ES-I3 (cell line): ENCODE measurements at regions not wholly inside any gene's neighbourhood (a gene's known extent, or its start where the extent isn't known, plus 50 kb on each side); places are given as distances from the start of the nearest gene placed in this dataset.

Experiments
- H3K36me3 ChIP-seq: 2 replicates; pipeline ENCODE4 v1.6.1; 2013; ENCODE audit warnings: mild to moderate bottlenecking, low read length, control low read depth, moderate library complexity; ENCODE audit not compliant: insufficient read depth
- H3K4me1 ChIP-seq: 2 replicates; pipeline ENCODE4 v1.6.1; 2013; ENCODE audit warnings: mild to moderate bottlenecking, control low read depth, low read length; ENCODE audit not compliant: insufficient read depth
- H3K9ac ChIP-seq: 2 replicates; pipeline ENCODE4 v1.6.1; 2013; ENCODE audit warnings: low read depth, mild to moderate bottlenecking, low read length, moderate library complexity
- H3K9me3 ChIP-seq: 2 replicates; pipeline ENCODE4 v1.6.1; 2013; ENCODE audit warnings: mild to moderate bottlenecking, low read length, moderate library complexity; ENCODE audit not compliant: control insufficient read depth, insufficient read depth

- Histone ChIP-seq H3K4me1 (no peaks in the 10 kb centered on the region), H3K9me3 (peaks cover 2% of the 10 kb centered on the region; the same call in 1 of the 2 replicates), H3K36me3 (no peaks in the 10 kb centered on the region), H3K9ac (no peak overlapping the region)
Observed at GRCh38 chr4:61027939-61028338, 172.2 kb upstream of the ADGRL3 start.

GRCh38 chr4:61036071-61036684 lies 163.9 kb upstream of the ADGRL3 start:
- Histone ChIP-seq H3K4me1 (no peaks in the 10 kb centered on the region), H3K36me3 (no peaks in the 10 kb centered on the region), H3K9me3 (no peaks in the 10 kb centered on the region), H3K9ac (no peak overlapping the region)

GRCh38 chr4:61041527-61041926 lies 158.6 kb upstream of the ADGRL3 start:
- no peaks in the 10 kb centered on the region for H3K4me1 ChIP-seq
- H3K9me3 ChIP-seq, result no peaks in the 10 kb centered on the region
- no peaks in the 10 kb centered on the region for H3K36me3 ChIP-seq
- no peak overlapping the region for H3K9ac ChIP-seq

GRCh38 chr4:61044837-61045236 lies 155.3 kb upstream of the ADGRL3 start:
- Histone ChIP-seq H3K36me3 (no peaks in the 10 kb centered on the region), H3K9ac (no peak overlapping the region), H3K4me1 (no peaks in the 10 kb centered on the region), H3K9me3 (no peaks in the 10 kb centered on the region)

GRCh38 chr4:61049018-61049417 lies 151.1 kb upstream of the ADGRL3 start:
- no peaks in the 10 kb centered on the region for H3K36me3 ChIP-seq
- H3K9ac ChIP-seq, result no peak overlapping the region
- no peaks in the 10 kb centered on the region for H3K4me1 ChIP-seq
- H3K9me3 ChIP-seq, result no peaks in the 10 kb centered on the region

GRCh38 chr4:61067381-61067780 lies 132.7 kb upstream of the ADGRL3 start:
- Histone ChIP-seq H3K9ac (no peak overlapping the region), H3K9me3 (no peaks in the 10 kb centered on the region), H3K4me1 (no peaks in the 10 kb centered on the region), H3K36me3 (no peaks in the 10 kb centered on the region)

- Histone ChIP-seq H3K4me1 (no peaks in the 10 kb centered on the region), H3K36me3 (no peaks in the 10 kb centered on the region), H3K9ac (no peak overlapping the region), H3K9me3 (no peaks in the 10 kb centered on the region)
Observed at GRCh38 chr4:61068060-61068459, 132.1 kb upstream of the ADGRL3 start.

GRCh38 chr4:61068745-61069144 lies 131.4 kb upstream of the ADGRL3 start:
- no peaks in the 10 kb centered on the region for H3K9me3 ChIP-seq
- H3K9ac ChIP-seq, result no peak overlapping the region
- no peaks in the 10 kb centered on the region for H3K4me1 ChIP-seq
- H3K36me3 ChIP-seq, result no peaks in the 10 kb centered on the region

- Histone ChIP-seq H3K4me1 (no peaks in the 10 kb centered on the region), H3K36me3 (no peaks in the 10 kb centered on the region), H3K9ac (no peak overlapping the region), H3K9me3 (no peaks in the 10 kb centered on the region)
Observed at GRCh38 chr4:61070269-61070668, 129.9 kb upstream of the ADGRL3 start.

- Histone ChIP-seq H3K4me1 (no peaks in the 10 kb centered on the region), H3K9ac (no peak overlapping the region), H3K9me3 (no peaks in the 10 kb centered on the region), H3K36me3 (no peaks in the 10 kb centered on the region)
Observed at GRCh38 chr4:61079427-61079826, 120.7 kb upstream of the ADGRL3 start.

GRCh38 chr4:61079976-61080375 lies 120.2 kb upstream of the ADGRL3 start:
- Histone ChIP-seq H3K36me3 (no peaks in the 10 kb centered on the region), H3K4me1 (no peaks in the 10 kb centered on the region), H3K9me3 (no peaks in the 10 kb centered on the region), H3K9ac (no peak overlapping the region)

GRCh38 chr4:61085534-61085933 lies 114.6 kb upstream of the ADGRL3 start:
- Histone ChIP-seq H3K9ac (no peak overlapping the region), H3K9me3 (no peaks in the 10 kb centered on the region), H3K4me1 (no peaks in the 10 kb centered on the region), H3K36me3 (no peaks in the 10 kb centered on the region)

- no peaks in the 10 kb centered on the region for H3K36me3 ChIP-seq
- no peak overlapping the region for H3K9ac ChIP-seq
- no peaks in the 10 kb centered on the region for H3K4me1 ChIP-seq
- H3K9me3 ChIP-seq, result no peaks in the 10 kb centered on the region
Observed at GRCh38 chr4:61086357-61086756, 113.8 kb upstream of the ADGRL3 start.

- no peaks in the 10 kb centered on the region for H3K4me1 ChIP-seq
- H3K36me3 ChIP-seq, result no peaks in the 10 kb centered on the region
- no peak overlapping the region for H3K9ac ChIP-seq
- H3K9me3 ChIP-seq, result no peaks in the 10 kb centered on the region
Observed at GRCh38 chr4:61086979-61087378, 113.1 kb upstream of the ADGRL3 start.

GRCh38 chr4:61094854-61095598 lies 105.1 kb upstream of the ADGRL3 start:
- Histone ChIP-seq H3K36me3 (no peaks in the 10 kb centered on the region), H3K9ac (no peak overlapping the region), H3K4me1 (no peaks in the 10 kb centered on the region), H3K9me3 (no peaks in the 10 kb centered on the region)
